WI38 (cell line): ENCODE measurements at regions not wholly inside any gene's neighbourhood (a gene's known extent, or its start where the extent isn't known, plus 50 kb on each side); places are given as distances from the start of the nearest gene placed in this dataset.

ENCODE experiments used
- H3K4me3 ChIP-seq: 2 replicates; pipeline ENCODE4 v1.5.1; 2011; ENCODE audit warnings: low read depth, mild to moderate bottlenecking, control low read depth, low read length
- CTCF ChIP-seq: IDR thresholded peaks from 2 replicates; pipeline ENCODE4 v1.5.1; 2012; ENCODE audit warnings: low read depth, mild to moderate bottlenecking, control low read depth, low read length

- no peak for TF ChIP-seq CTCF
- H3K4me3 ChIP-seq: no peak overlapping the region
Observed at GRCh38 chr3:120512655-120513054, 61.9 kb upstream of the FSTL1 start.

- peak; percentile 63 for TF ChIP-seq CTCF
- no peak overlapping the region for H3K4me3 ChIP-seq
Observed at GRCh38 chr3:120506828-120507774, 56.3 kb upstream of the FSTL1 start.

- no peak overlapping the region for H3K4me3 ChIP-seq
- TF ChIP-seq CTCF: no peak
Observed at GRCh38 chr3:120506076-120506827, 55.5 kb upstream of the FSTL1 start.

DNA sequence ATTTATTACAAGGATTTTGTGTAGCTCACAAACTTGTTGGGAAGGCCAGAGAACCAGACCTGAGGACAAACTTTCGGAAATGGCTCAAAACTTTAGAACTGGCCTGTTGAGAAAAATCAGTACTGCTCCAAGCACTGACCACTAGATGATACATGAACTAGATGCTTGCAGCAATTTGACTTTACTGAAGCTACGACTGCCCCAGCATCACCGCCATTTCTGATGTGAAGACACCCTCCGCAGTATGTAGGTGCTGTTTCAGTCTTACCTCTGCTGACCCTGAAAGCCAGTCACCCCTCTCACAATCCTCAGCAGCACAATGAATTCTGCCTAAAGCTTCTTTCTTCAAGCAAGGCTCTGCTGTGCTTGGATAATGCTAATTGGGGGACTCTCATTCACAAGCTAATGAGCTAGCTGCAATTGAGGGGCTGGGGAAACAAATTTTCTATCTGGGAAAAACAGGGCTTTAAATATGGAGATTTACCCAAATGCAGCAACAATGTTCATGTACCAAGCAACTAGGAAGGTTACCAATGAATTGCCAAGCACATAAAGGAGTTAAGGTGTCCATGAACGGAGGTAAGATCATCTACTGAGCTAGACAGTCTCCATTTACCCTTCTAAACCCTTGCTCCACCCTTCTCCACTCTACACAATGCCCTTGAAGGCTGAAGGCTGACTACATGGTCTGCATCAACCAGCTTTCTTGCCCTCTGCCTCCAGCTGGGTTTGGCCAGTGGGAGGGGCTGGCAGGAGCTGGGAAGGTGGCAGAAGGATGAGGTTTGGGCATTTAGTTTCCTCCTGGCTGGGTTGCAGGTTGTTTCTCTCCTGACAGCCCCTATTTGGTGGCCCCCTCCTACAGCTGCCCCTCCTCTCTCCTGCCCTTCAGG is 53.2 kb upstream of the FSTL1 start:
- no peak for TF ChIP-seq CTCF
- H3K4me3 ChIP-seq: no peak overlapping the region

- no peak for TF ChIP-seq CTCF
- H3K4me3 ChIP-seq: no peak overlapping the region
Observed at GRCh38 chr3:120502116-120502515, 51.3 kb upstream of the FSTL1 start.
